KMS-11 (cell line): ENCODE measurements at regions not wholly inside any gene's neighbourhood (a gene's known extent, or its start where the extent isn't known, plus 50 kb on each side); places are given as distances from the start of the nearest gene placed in this dataset.

ENCODE experiments used
- H2AFZ ChIP-seq: fragments of 200-600 bp; sonication (generic); 2 replicates; pipeline ENCODE4 v1.6.1; 2016; ENCODE audit warnings: antibody characterized with exemption, mixed run types, low read depth
- H3K27ac ChIP-seq: fragments of 200-600 bp; sonication (generic); 2 replicates; pipeline ENCODE4 v1.6.1; 2016; ENCODE audit warnings: mild to moderate bottlenecking, mixed run types
- H3K27me3 ChIP-seq: fragments of 200-600 bp; sonication (generic); 2 replicates; pipeline ENCODE4 v1.6.1; 2017; ENCODE audit warnings: mild to moderate bottlenecking, low read depth, mixed run types, moderate library complexity; ENCODE audit not compliant: insufficient read depth
- H3K36me3 ChIP-seq: fragments of 200-600 bp; sonication (generic); 2 replicates; pipeline ENCODE4 v1.6.1; 2017; ENCODE audit warnings: mild to moderate bottlenecking, mixed run types; ENCODE audit not compliant: insufficient read depth
- H3K4me1 ChIP-seq: fragments of 200-600 bp; sonication (generic); 2 replicates; pipeline ENCODE4 v1.6.1; 2016; ENCODE audit warnings: mild to moderate bottlenecking, low read depth, mixed run types; ENCODE audit not compliant: poor library complexity, severe bottlenecking
- H3K4me2 ChIP-seq: fragments of 200-600 bp; sonication (generic); 2 replicates; pipeline ENCODE4 v1.7.0; 2016; ENCODE audit warnings: mild to moderate bottlenecking, mixed run types
- H3K4me3 ChIP-seq: fragments of 200-600 bp; sonication (generic); IDR thresholded peaks from 2 replicates; pipeline ENCODE4 v1.6.1; 2017; ENCODE audit warnings: low read depth, low read length, mixed read lengths; ENCODE audit not compliant: insufficient read depth
- H3K79me2 ChIP-seq: fragments of 200-600 bp; sonication (generic); 2 replicates; pipeline ENCODE4 v1.6.1; 2016; ENCODE audit warnings: low read depth, mixed run types; ENCODE audit not compliant: insufficient read depth
- H3K9ac ChIP-seq: fragments of 200-600 bp; sonication (generic); 2 replicates; pipeline ENCODE4 v1.6.1; 2016; ENCODE audit warnings: mild to moderate bottlenecking, mixed run types
- H4K20me1 ChIP-seq: fragments of 200-600 bp; sonication (generic); 2 replicates; pipeline ENCODE4 v1.6.1; 2016; ENCODE audit warnings: mild to moderate bottlenecking, mixed run types; ENCODE audit not compliant: insufficient read depth
- TF ChIP-seq, protein P1 (sequence below): fragments of 200-600 bp; sonication (generic); conservative IDR thresholded peaks from 2 replicates; pipeline ENCODE4 v1.6.1; 2017; ENCODE audit warnings: low read depth, mild to moderate bottlenecking, antibody characterized with exemption, low read length, moderate library complexity, mixed read lengths

DNA sequence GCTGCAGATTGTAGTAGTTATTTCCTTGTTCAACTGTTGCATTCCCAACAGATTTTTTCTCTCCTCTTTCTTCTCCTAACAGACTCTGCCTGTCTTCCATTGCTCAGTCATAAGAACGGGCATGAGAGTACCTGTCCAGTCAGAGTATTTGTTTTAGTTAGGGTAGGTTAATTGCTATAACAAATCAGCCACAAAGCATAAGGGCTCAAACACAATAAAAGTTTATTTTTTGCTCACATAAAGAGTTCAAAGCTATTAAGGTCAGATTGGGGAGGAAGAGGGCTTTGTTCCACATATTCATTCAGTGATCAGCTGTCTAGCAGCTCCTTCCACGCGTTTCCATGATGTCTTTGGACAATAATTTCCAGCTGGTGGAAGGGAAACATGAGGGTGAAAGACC is 92.8 kb upstream of the PLXNC1 start:
- Histone ChIP-seq H3K36me3 (no peaks in the 10 kb centered on the region), H2AFZ (no peak overlapping the region), H3K9ac (no peak overlapping the region), H3K79me2 (no peaks in the 10 kb centered on the region), H3K4me3 (no peak overlapping the region), H3K27me3 (no peaks in the 10 kb centered on the region), H4K20me1 (no peaks in the 10 kb centered on the region), H3K4me2 (no peak overlapping the region), H3K27ac (no peak overlapping the region), H3K4me1 (no peaks in the 10 kb centered on the region)
- TF ChIP-seq, protein P1, sequence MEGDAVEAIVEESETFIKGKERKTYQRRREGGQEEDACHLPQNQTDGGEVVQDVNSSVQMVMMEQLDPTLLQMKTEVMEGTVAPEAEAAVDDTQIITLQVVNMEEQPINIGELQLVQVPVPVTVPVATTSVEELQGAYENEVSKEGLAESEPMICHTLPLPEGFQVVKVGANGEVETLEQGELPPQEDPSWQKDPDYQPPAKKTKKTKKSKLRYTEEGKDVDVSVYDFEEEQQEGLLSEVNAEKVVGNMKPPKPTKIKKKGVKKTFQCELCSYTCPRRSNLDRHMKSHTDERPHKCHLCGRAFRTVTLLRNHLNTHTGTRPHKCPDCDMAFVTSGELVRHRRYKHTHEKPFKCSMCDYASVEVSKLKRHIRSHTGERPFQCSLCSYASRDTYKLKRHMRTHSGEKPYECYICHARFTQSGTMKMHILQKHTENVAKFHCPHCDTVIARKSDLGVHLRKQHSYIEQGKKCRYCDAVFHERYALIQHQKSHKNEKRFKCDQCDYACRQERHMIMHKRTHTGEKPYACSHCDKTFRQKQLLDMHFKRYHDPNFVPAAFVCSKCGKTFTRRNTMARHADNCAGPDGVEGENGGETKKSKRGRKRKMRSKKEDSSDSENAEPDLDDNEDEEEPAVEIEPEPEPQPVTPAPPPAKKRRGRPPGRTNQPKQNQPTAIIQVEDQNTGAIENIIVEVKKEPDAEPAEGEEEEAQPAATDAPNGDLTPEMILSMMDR, result no peak

DNA sequence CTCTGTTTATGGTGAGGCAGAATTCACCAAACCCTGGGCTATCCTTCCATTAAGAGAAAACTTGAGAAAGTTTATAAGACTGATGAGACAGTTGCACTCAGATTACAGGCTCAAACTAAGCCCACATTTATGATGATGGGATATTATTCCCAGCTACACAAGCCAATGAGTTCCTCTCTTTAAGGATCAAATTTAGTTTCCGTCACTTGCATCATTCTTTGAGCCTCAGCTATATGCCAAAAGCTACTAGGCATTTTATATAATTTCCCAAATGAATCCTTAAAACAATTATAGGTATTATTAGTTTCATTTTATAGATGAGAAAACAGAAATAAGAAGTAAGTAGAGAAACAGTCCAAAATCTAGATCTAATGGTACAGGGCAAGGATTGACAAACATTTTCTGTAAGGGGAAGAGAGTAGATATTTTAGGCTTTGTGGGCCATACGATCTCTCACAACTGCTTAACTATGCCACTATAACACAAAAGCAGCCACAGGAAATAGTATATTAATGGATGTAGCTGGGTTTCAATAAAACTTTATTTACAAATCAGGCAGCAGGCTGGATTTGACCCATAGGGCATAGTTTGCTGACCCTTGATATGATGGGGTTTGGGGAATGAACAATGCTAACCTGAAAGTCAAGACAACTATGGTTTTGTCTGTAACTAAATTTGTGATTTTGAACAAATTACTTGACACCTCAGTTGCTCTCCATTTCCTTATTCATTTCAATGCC is 91.8 kb upstream of the PLXNC1 start:
- Histone ChIP-seq H3K4me3 (no peak overlapping the region), H3K4me1 (no peaks in the 10 kb centered on the region), H3K79me2 (no peaks in the 10 kb centered on the region), H4K20me1 (no peaks in the 10 kb centered on the region), H3K27ac (no peak overlapping the region), H3K36me3 (no peaks in the 10 kb centered on the region), H2AFZ (no peak overlapping the region), H3K9ac (no peak overlapping the region), H3K27me3 (no peaks in the 10 kb centered on the region), H3K4me2 (no peak overlapping the region)
- TF ChIP-seq, protein P1, result no peak

DNA sequence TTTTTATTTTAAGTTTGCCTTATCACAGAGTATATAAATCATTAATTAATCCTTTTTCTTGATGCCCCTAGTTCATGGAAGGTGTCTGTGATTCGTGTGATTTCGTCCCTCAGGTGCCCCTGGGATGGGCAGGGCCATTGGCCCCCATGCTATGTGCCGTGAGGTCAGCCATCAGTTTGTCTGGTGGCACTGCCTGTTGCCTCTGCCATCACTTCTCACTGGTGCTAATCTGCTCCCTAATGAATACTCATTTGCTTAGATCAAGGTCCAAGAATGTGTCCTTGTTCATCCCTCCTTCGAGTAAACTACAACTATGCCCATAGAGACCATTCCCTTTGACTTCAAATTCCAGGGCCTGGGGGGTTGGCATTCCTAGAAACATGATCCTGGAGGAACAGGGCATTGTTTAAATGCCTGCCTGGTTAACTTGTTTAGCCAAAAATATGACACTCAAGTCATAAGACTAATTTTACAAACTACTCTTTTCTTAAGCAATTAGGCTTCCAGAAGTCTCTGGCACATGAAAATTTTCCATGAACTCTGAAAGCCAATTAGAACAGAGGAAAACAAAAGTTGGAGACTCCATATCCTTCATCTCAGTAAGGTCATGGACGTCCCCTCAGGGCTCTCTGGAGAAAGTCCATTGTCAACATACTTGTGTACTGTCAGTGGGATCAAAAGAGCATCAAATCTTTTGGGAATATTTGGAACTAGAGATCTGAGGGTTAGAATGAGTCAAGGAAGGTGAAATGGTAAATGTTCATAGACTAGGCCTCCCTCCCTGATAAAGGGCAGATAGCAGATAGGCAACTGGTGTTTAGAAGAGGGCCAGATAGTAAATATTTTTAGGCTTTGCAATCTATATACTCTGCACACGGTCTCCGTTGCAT is 90.9 kb upstream of the PLXNC1 start:
- Histone ChIP-seq H3K27ac (no peak overlapping the region), H3K9ac (no peak overlapping the region), H3K4me3 (no peak overlapping the region), H3K4me1 (no peaks in the 10 kb centered on the region), H3K79me2 (no peaks in the 10 kb centered on the region), H3K4me2 (no peak overlapping the region), H3K27me3 (no peaks in the 10 kb centered on the region), H4K20me1 (no peaks in the 10 kb centered on the region), H2AFZ (no peak overlapping the region), H3K36me3 (no peaks in the 10 kb centered on the region)
- TF ChIP-seq, protein P1, result no peak

DNA sequence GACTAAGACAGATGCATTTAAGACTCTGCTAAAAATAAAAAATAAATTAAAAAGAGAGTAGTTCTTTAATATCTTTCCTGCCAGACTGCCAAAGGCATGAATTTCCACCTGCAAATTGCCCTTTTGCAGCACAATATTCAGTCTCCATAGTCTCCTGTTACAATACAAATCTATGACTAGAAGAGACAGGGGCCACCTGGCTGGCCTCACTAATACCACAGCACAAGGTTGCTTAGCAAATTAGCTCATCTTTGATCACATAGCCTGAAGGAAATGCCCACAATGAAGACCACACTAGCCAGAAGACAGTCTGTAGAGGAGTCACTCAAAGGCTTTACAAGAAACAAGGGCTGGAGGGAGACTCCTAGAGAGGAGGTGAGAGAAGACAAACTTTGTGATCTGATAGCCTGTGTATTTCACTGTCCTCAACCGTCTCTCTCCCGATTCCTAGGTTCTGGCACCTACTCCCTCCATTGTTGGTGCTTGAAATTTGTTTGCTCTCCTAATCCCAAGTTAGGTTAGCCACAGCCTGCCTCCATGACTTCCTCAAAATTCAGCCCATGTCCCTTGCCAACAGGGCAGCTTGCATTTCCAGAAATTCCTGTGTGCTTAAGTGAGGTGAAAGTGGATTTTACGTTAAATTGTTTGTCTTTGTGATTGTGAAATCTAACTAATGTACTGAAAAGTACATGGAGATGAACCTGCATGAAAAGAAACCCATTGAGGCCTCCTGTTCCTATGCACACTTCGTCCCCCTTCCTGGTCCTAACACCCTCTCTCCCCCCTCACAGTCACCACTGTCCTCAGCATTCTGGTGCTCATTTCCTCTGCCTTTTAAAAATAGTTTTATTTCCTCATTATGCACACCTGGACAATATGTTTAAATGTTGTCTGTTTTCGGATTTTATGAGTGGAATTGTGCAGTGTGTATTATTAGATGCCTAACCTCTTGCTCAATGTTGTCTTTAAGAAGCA is 88.7 kb upstream of the PLXNC1 start:
- no peaks in the 10 kb centered on the region for H3K4me1 ChIP-seq
- H3K4me2 ChIP-seq, result no peak overlapping the region
- no peak overlapping the region for H3K4me3 ChIP-seq
- H3K27ac ChIP-seq, result no peak overlapping the region
- H3K36me3 ChIP-seq, result no peaks in the 10 kb centered on the region
- TF ChIP-seq, protein P1, result no peak
- H2AFZ ChIP-seq, result no peak overlapping the region
- no peaks in the 10 kb centered on the region for H4K20me1 ChIP-seq
- no peak overlapping the region for H3K9ac ChIP-seq
- no peaks in the 10 kb centered on the region for H3K79me2 ChIP-seq
- no peaks in the 10 kb centered on the region for H3K27me3 ChIP-seq
